ENCODE measurements at regions not wholly inside any gene's neighbourhood (a gene's known extent, or its start where the extent isn't known, plus 50 kb on each side); places are given as distances from the start of the nearest gene placed in this dataset.

DNA sequence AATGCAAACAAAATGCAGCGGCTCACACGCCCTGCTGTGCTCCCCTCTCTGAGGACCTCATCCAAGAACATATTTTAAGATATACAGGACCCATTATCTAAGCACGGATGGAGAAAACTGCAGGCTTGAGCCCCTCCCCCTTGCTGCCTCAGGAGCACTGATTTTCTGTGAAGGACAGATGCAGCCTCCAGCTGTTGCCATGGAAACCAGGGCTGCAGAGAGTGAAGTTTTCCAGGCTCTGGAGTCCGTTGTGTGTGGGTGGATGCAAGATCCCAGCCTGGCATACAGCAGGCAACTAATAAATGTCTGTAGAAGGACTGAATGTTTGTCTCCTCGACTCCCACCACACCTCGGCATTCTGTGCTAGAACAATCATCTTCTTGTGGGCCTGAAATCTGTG, 105.6 kb upstream of the PEG3 start:
- DNase-seq (ENCODE audit: low spot score) (no peak), FAIRE-seq (no peak)

DNA sequence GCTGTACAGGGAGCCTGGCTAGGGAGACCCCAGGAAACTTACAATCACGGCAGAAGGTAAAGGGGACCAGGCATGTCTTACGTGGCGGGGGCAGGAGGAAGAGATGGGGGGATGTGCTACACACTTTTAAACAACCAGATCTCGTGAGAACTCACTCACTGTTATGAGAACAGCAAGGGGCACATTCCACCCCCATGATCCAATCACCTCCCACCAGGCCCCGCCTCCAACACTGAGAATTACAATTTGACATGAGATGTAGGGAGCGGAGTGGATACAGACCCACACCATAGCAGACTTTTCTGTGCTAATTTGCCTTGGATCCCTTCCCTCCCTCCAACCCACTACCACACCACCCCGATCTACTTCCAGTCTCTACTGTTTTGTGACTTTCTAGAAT, 106.7 kb upstream of the PEG3 start:
- DNase-seq (ENCODE audit: low spot score), result no peak
- FAIRE-seq, result no peak

DNA sequence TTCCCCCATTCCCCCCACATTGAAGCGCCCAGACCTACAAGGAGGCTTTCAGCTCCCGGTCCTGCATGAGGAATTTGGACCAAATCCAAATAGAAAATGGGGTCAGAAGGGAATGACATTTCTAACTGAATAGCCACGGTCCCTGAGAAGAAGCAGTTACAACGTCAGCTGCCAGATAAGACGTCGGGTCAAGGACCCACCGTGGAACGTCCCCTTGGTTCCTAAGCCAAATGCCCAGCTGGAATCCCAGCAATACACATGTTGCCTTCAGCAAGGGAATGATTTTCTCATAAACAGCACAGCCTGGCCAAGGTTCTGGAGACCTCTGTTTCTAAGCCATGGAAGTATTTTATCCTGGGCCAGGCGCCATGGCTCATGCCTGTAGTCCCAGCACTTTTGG, 109.1 kb upstream of the PEG3 start:
- no peak for FAIRE-seq
- no peak for DNase-seq (ENCODE audit: low spot score)

DNA sequence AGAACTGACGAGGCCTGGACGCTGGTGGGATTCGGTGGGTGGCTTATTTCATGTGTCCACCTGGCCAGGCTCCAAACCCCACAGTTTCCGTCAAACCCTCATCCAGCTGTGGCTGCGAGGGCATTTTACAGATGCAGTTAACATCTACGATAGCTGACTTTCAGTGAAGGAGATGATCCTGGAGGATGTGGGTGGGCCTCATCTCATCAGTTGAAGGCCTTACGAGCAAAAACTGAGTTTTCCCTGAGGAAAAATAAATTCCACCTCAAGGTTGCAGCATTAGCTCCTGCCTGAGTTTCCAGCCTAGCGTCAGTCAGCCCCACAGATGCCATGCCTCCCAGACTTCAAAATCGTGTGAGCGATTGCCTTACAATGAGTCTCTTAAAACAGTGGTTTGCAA, 111.1 kb upstream of the PEG3 start:
- DNase-seq (ENCODE audit: low spot score), result no peak
- FAIRE-seq, result no peak

DNA sequence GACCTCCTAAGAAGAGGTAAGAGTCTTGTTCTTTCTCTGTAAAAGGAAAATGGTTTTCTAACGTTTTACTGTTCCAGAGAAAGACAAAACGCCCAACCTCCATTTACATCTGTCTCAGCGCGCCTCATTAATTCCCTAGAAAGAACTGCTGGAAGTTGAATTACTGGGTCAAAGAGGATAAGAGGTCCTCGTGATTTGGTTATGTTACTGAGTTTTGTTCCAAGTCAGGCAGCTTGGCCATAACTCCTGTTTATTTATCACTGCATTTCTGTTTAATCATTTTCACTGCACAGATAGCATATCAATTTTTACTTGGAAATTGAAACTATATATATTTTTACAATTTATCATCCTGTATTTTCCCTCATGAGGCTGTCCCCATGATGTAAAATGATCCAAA, 112.9 kb upstream of the PEG3 start:
- DNase-seq (ENCODE audit: low spot score), result no peak
- no peak for FAIRE-seq

DNA sequence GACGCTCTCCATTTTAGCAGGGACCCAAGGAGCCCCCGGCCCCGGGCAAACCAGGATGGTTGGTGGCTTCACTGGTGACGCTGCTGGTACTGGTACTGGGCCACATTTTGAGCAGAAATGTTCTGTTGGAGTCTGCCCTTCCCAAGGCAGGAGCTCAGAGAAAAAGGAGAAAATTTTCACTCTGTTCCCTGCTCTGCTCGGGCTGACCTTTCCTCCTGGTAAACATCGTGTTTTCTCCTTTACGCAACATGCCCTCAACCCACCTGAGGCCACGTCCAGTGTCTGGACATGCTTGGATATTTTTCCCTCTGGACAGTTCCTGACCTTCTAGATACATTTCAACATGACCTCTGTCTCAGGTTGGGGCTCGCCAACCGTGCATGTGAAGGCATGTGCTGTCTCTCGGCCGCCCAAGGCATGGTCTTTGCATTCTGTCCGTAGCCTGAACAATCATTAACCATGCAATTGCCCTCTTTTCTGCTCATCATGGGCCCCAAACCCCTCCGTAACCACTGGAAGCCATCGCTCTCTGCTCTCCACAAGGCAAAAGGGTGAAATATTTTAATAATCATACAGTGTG, 115.2 kb upstream of the PEG3 start:
- no peak for DNase-seq (ENCODE audit: low spot score)
- FAIRE-seq, result no peak

DNA sequence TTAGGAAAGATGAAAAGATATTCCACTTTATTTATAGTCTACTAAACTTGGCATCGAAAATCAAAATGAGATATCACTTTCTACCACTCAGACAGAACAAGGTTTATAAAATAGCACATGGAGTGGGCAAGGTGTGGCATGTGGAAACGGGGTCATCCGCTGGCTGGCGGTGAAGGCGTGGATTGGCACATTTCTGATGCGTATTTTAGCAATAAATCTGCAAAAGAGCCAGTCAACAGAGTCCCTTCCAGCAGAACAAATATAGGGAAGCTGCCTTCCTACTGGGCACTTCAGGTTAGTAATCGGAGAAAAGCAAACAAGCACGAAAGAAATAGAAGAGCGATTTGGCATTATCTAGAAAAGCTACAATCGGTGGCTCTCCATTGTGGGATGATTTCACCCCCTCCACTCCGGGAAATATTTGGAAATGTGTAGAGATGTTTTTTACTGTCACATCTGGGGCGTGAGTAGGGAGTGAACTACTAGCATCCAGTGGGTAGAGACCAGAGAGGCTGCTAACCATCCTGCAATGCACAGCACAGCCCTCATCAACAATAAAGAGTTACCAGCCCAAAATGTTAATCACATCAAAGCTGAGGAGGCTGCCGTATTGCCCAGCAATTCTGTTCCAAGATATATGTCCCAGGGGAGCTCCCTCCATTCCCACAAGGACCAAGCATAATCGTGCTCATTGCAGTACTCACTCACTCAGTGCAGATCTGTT, 116.1 kb upstream of the PEG3 start:
- DNase-seq (ENCODE audit: low spot score), result no peak
- FAIRE-seq, result no peak

DNA sequence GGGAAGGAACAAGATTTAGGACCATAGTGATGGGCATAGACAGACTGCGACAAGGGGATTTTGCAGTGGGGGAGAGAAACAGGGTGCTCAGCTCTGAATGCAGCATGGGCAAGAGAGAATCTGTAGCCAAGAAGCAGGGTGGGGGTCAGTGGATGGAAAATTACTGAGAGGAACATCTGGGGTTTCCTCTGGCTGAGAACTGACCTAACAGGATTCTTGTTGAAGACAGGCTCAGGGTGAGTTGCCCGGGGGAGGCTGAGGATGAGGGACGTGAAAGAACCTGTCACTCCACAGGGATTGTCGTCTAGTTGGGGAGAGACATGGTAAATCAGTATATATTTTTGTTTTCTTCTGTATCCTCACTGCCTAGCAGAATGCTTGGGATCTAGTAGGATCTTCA, 118.7 kb upstream of the PEG3 start:
- DNase-seq (ENCODE audit: low spot score), result no peak
- no peak for FAIRE-seq

DNA sequence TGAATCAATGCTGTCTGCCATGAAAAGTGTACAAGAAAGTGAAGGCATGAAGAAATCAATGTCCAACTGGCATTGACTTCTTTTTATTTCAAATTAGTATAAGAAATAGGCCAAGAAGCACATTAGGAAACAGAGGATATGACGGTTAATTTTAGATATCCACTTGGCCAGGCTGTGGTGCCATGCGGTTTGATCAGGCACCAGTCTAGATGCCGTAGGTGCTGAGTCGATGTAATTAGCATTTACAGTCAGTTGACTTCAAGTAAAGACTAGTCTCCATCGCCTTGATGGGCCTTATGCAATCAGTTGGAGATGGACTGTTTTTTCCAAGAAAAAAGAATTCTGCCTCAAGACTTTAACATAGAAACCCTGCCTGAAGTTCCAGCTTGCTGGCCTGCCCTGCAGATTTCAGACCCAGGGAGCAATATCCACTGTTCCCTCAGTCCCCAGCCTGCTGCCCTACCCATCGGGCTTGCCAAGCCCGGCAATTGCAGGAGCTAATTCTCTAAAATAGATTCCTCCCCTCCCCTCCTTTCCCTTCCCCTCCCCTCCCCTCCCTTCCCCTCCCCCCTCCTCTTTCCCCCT, 120.5 kb upstream of the PEG3 start:
- FAIRE-seq (no peak), DNase-seq (ENCODE audit: low spot score) (no peak)

DNA sequence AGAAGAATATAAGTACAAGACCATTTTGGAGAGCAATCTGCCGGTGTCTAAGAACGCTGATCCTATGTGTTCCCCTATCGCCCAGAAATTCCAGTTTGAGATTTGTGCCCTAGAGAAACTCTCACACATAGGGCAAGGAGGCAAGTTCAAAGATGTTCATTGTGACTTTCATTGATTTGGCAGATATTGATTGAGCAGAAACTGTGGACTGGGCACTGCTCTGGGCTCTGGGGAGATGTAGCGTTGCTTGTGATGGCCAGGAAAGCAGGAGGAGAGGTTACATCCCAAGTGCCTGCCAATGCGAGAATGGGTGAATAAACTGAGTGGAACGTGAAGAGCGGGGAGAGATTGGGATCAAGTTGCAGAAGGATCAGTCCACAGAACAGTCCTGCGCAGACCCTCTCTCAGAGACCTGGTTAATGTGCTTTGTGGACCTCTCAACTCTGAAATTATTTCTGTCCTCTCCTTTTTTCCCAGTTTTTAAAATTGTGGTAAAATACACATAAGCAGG, 123.9 kb upstream of the PEG3 start:
- FAIRE-seq, result no peak
- DNase-seq (ENCODE audit: low spot score), result no peak

DNA sequence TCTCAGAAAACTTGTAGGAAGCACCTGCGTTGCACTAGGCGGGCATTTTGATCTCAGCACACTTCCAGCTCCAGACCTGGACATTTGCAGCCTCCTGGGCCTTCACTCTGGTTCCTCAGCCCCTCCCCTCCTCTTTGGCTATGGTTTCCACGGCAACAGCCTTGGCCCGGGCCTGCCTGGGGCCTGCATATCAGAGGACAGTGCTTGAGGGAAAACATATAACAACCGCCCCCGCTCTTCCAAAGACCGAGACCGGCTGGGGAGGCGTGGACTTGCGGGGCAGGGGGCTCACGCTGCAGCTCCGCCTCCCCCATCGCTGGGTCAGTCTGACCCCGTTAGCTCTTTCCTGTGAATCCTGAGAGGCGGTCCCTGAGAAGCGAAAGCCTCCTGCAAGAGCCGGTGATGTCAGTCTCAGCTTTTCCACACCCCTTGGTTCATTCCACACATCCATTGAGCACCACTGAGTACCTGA, 125.7 kb upstream of the PEG3 start:
- no peak for FAIRE-seq
- DNase-seq (ENCODE audit: low spot score), result no peak

DNA sequence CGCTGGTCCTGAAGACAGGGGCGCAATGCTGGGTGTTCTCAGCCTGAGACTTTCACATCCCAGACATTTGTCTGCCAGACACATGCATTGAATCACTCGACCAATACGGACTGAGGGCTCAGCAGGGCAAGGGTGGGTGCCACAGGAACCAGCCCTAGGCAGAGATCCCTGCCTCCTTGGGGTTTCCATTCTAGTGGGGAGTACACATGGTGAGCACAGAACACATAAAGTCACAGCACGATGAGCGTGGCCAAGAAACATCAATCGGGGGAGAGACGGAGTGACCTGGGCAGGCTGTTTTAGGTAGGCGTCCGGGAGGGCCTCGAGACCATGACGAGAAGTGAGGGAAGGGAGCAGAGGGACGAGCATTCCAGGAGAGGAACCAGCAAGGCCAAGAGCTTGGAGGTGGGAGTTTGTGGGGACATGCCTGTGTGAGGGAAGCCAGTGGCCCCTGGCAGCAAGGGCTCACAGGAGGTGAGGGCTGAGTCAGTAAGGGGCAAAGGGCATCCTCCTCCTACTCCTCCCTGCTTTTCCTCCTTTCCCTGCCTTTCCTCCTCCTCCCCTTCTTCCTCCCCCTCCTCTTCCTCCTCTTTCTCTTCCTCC, 126.3 kb upstream of the PEG3 start:
- no peak for DNase-seq (ENCODE audit: low spot score)
- peak; percentile 23 for FAIRE-seq

DNA sequence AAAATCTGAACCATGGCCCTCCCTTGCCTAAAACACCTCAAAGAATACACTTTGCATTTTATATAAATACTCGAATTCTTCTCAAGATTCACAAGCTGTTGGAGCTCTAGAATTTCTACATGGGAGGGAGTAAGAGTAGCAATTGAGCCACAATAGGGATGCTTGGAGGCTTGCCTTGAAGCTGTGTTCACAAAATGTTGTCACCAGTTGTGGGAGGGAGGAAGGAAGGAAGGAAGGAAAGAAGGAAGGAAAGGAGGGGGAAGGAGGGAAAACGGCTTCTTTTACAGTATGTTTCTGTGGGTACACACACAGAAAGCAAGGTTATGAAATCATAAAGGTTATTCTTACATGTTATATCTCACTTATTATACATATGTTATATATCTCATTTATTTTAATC, 128.6 kb upstream of the PEG3 start:
- DNase-seq (ENCODE audit: low spot score) (no peak), FAIRE-seq (no peak)

DNA sequence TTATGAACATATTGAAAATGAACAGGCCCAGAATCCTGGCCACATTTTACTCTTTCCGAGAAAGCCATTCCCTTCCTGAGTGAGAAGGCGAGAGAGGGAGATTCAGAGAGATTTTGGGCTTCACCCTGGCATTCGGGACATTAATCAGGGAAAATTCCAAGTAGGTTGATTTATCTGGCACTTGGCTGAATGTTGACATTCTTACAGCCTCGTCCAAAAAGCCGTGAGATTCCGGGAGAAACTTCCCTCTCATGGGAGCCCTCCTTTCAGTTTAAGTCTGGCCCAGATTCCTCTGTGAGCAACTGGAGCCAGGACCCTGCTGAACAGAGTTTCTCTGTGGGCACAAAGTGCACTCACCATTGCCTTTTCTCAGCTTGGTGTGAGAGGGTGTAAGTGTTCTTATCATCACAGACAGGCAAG, 129.2 kb upstream of the PEG3 start:
- DNase-seq (ENCODE audit: low spot score) (no peak), FAIRE-seq (no peak)

DNA sequence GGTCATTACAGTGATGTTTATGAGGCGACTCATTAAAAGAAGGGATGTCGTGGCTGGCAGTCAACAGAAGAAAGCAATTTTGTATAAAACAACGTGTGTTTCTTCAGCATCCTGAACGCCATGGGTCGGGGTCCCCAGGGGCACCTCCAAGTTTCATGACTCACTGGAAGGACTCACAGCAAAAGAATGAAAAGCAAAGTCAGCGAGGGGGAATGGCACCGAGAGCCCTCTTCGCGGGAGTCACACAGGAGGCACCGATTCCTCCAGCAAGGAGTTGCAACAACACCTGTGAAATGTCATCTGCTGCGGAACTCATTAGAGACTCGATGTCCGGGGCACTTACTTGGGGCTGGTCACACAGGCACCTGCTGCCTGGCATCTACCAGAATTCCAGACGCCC, 130.7 kb upstream of the PEG3 start:
- no peak for DNase-seq (ENCODE audit: low spot score)
- no peak for FAIRE-seq

DNA sequence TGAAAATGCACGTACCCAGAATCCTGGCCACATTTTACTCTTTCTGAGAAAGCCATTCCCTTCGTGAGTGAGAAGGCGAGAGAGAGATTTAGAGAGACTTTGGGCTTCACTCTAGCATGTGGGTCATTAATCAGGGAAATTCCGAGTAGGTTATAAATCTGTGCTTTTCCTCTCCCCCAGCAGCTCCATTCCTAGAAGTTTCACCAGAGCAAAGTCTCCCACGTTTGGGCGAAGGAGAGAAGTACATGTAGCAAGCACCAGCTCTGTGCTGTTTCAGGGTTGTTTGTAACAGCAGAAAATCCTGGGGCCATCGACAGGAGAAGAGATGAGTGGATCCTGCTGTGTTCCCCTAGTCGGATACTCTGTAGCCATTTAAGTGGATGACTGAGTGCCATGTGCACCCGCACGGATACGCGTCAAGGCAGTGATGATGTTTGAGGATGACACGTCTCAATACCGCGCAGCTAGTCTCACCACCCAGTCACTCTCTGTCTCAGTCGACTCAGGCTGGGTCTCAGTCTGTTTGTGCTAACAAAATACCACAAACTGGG, 131.8 kb upstream of the PEG3 start:
- no peak for DNase-seq (ENCODE audit: low spot score)
- FAIRE-seq, result no peak

DNA sequence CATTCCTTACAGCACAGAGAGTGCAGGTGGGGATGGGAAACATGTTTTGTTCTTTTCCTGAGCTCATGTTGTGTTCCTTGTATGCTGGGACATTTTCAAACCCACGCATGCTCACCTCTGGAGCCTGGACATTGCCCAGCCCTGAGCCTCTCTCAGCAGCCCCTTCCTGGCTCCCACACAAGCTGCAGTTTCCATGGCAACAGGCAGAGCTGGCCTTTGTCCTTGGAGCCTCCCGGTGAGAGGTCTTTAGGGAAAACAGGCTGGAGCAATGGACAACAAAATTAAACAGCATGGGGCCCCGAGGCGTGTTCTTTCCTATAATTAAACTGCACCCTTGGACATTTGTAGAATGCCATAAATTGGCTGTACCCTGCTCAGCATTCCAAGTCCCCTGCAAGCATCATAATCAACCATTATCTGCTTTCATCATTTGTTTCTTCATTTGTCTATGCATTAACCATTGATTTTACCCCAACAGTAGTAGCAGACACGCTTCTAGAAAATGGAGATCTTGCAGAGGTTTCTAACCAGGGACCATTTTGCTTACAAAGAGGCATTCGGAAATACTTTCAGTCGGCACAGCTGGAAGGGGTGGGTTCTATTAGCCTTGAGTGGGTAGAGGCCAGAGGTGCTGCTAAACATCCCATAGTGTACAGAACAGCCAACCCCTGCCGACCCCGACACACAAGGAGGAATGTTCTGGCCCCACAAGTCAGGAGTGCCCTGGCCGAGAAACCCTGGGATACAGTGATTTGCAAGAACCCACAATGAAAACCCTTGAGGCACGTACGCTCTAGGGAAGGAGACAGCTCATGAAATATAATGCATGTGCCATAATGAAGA, 133.4 kb upstream of the PEG3 start:
- DNase-seq (ENCODE audit: low spot score) (no peak), FAIRE-seq (no peak)

DNA sequence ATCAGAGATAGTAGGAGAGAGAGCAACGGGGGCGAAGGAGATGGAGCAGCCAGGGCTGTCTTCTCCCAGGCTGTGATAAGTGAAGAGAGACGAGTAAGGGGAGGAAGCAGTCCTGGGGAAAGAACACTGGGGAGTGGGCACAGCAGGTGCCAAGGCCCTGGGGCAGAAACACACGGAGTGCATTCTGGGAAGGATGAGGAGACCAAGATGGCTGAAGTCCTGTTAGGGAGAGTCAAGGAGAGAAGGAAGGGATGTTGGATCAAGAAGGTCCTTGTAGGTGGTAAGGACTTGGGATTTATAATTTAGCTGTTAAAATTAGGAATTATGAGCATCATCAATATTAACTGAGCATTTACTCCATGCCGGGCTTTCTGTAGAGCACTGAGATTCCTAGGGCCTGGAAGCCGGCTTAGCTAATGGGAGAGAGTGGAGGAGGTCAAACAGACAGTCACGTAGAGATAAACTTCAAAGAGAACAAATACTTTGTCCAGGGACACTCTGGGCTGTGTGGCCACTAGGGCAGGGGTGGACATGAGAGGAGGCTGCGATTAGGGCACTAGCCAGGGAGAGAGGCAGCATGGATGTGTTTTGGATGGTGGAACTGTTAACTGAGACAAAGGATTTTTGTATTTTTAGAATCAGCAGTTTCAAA, 134.2 kb upstream of the PEG3 start:
- DNase-seq (ENCODE audit: low spot score) (no peak), FAIRE-seq (no peak)

DNA sequence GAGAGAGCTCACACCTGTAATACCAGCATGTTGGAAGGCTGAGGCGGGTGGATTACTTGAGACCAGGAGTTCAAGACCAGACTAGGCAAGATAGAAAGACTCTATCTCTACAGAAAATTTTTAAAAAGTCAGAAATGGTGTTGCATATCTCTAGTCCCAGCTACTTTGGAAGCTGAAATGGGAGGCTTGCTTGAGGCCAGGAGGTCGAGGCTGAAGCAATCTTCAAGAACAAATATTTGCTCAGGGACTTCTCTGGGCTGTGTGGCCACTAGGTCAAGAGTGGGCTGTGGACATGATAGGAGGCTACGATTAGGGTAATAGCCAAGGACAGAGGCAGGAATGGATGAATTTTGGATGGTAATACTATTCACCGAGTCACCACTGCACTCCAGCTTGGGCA, 135.8 kb upstream of the PEG3 start:
- no peak for FAIRE-seq
- DNase-seq (ENCODE audit: low spot score), result no peak

DNA sequence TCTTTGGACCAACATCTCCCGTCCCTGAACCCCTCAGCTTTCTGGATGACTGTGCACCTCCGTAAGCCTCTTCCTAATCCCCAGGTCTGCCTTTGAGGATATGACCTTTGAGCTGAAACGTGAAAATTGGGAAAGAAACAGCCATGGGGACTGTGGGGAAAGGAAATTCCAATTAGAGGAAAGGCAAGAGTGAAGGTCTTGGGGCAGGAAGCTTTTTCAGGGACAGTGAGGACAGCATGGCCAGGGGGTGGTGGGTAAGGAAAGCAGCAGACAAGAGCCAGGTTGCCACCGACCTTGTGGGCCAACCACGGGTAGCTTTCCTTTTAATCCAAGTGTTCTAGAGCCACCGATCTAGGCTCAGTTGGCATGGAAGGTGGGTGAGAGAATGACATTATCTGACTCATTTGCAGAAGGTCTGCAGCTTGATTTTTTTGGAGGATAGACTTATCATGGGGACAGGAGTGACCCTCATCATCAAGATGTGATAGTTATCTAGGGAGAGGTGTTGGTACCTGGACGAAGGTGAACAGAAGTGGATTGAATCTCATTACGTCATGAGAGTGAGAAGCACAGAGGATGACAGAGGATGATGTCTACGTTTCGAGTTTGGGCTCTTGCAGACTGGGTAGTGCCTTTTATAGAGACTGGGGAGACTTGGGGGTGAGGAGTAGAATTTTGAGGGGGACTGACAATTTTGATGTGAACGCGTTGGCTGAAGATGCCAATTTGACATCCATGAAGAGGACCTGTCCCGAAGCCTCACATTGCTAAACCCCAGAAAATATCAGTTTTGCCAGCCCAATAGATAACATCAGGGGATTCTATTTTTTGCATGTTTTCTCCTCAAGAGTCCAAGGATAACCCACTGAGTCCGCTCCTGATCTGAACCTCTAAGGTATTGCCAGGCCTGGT, 136.7 kb upstream of the PEG3 start:
- no peak for FAIRE-seq
- DNase-seq (ENCODE audit: low spot score), result no peak

Measured in urothelium cell line (cell line).